B cell (primary cell): ENCODE measurements at regions not wholly inside any gene's neighbourhood (a gene's known extent, or its start where the extent isn't known, plus 50 kb on each side); places are given as distances from the start of the nearest gene placed in this dataset.

Experiments
- ATAC-seq: fragments of 200-7000 bp; cut with Tn5 transposase; one replicate; pipeline ENCODE4 v1.10.0; 2021; ENCODE audit warnings: low read depth, mild to moderate bottlenecking, moderate number of reproducible peaks, moderate library complexity
- CTCF ChIA-PET: fragments of 350-600 bp; sonication (Branson Sonifier 250); formaldehyde crosslinking; loops from one replicate; lab custom pipeline; 2021; ENCODE audit warnings: antibody characterized with exemption, inconsistent platforms; lab: Charles Lee
- POLR2A ChIA-PET: fragments of 350-600 bp; sonication (Branson Sonifier 250); formaldehyde crosslinking; loops from one replicate; lab custom pipeline; 2021; ENCODE audit warnings: antibody characterized with exemption; lab: Charles Lee
- DNase-seq: peaks from one replicate; pipeline ENCODE4 v3.0.0; 2013
- H2AFZ ChIP-seq: 2 replicates; pipeline ENCODE4 v1.6.1; 2012; ENCODE audit warnings: mild to moderate bottlenecking, low read depth, low read length; ENCODE audit not compliant: insufficient read depth, poor library complexity, severe bottlenecking
- H3K27ac ChIP-seq, 2 donors: 1 replicate in 1 of 2; 2 replicates in 1 of 2; pipeline ENCODE4 v1.5.1; 2012 to 2013; ENCODE audit warnings: low read length in 2 of 2, mild to moderate bottlenecking in 2 of 2, moderate library complexity in 1 of 2
- H3K27me3 ChIP-seq, 4 experiments: fragments of 200-600 bp in 1 of 4; sonication (generic) in 1 of 4; replicated peaks in 1 of 4; 1 replicate in 2 of 4; 2 replicates in 2 of 4; pipeline versions ENCODE4 v1.6.1 to v1.7.0; 2013 to 2016; ENCODE audit warnings: low read length in 3 of 4, mild to moderate bottlenecking in 2 of 4, mixed read lengths in 1 of 4, moderate library complexity in 1 of 4; ENCODE audit not compliant: insufficient read depth in 4 of 4, control insufficient read depth in 3 of 4; ENCODE audit errors: control extremely low read depth in 1 of 4
- H3K36me3 ChIP-seq, 2 experiments: replicated peaks in 1 of 2; 1 replicate in 1 of 2; 2 replicates in 1 of 2; pipeline versions ENCODE4 v1.6.1 to v1.7.1; 2013; ENCODE audit warnings: low read length in 1 of 2; ENCODE audit not compliant: insufficient read depth in 2 of 2, control insufficient read depth in 1 of 2; ENCODE audit errors: control extremely low read depth in 1 of 2, extremely low read depth in 1 of 2
- H3K4me1 ChIP-seq, 2 donors: fragments of 200-600 bp in 1 of 2; sonication (generic) in 1 of 2; 1 replicate in 1 of 2; 2 replicates in 1 of 2; pipeline versions ENCODE4 v1.5.1 to v1.6.1; 2013 to 2017; ENCODE audit warnings: low read length in 2 of 2; ENCODE audit not compliant: control insufficient read depth in 2 of 2, insufficient read depth in 2 of 2
- H3K4me2 ChIP-seq: replicated peaks from 2 replicates; pipeline ENCODE3; 2012; ENCODE audit warnings: mild to moderate bottlenecking, low read depth, low read length; ENCODE audit not compliant: poor library complexity, severe bottlenecking
- H3K4me3 ChIP-seq, 5 experiments: fragments of 200-600 bp in 1 of 5; sonication (generic) in 1 of 5; 1 replicate in 3 of 5; 2 replicates in 2 of 5; pipeline versions ENCODE4 v1.5.1 to v1.7.0; 2011 to 2016; ENCODE audit warnings: low read length in 4 of 5, mild to moderate bottlenecking in 4 of 5, low read depth in 2 of 5, control low read depth in 1 of 5, moderate library complexity in 1 of 5; ENCODE audit not compliant: insufficient read depth in 1 of 5; ENCODE audit errors: control extremely low read depth in 1 of 5, extremely low read depth in 1 of 5
- H3K79me2 ChIP-seq: fragments of 200-600 bp; sonication (generic); one replicate; pipeline ENCODE4 v1.6.0; 2016; ENCODE audit warnings: low read length; ENCODE audit not compliant: control insufficient read depth, insufficient read depth
- H3K9ac ChIP-seq: fragments of 200-600 bp; sonication (generic); 2 replicates; pipeline ENCODE4 v1.6.1; 2017; ENCODE audit warnings: mild to moderate bottlenecking, low read length, moderate library complexity
- H3K9me3 ChIP-seq, 3 donors: one replicate each; pipeline versions ENCODE4 v1.6.1 to v1.7.1; 2013; ENCODE audit warnings: low read length in 2 of 3; ENCODE audit not compliant: control insufficient read depth in 2 of 3, insufficient read depth in 1 of 3; ENCODE audit errors: control extremely low read depth in 1 of 3
- H4K20me1 ChIP-seq: 2 replicates; pipeline ENCODE4 v1.6.0; 2012; ENCODE audit warnings: mild to moderate bottlenecking, low read length; ENCODE audit not compliant: insufficient read depth, control insufficient read depth, poor library complexity, severe bottlenecking
- H3K27ac Mint-ChIP-seq: one replicate; pipeline ENCODE4 v1.8.0; 2021; ENCODE audit warnings: mixed read lengths
- H3K27me3 Mint-ChIP-seq: one replicate; pipeline ENCODE4 v1.8.0; 2021; ENCODE audit warnings: mixed read lengths
- H3K4me1 Mint-ChIP-seq: one replicate; pipeline ENCODE4 v1.8.0; 2021; ENCODE audit warnings: mixed read lengths
- H3K4me3 Mint-ChIP-seq: one replicate; pipeline ENCODE4 v1.8.0; 2021; ENCODE audit warnings: mixed read lengths
- H3K9me3 Mint-ChIP-seq: one replicate; pipeline ENCODE4 v1.8.0; 2022; ENCODE audit warnings: mixed read lengths; ENCODE audit not compliant: insufficient read depth
- CTCF ChIP-seq: fragments of 200-600 bp; IDR thresholded peaks from one replicate; pipeline ENCODE4 v1.8.0; 2022; ENCODE audit warnings: antibody characterized with exemption, mild to moderate bottlenecking
- EZH2 ChIP-seq: IDR thresholded peaks from 2 replicates; pipeline ENCODE4 v1.6.1; 2012; ENCODE audit warnings: borderline replicate concordance, low read depth, mild to moderate bottlenecking, moderate library complexity, low read length; ENCODE audit not compliant: insufficient read depth, poor library complexity, severe bottlenecking
- WGBS: methylation state at CpG from one replicate; pipeline ENCODE4 v1.1.5; 2013; ENCODE audit warnings: missing lambda C conversion rate; ENCODE audit not compliant: insufficient coverage; 5-methylcytosine and 5-hydroxymethylcytosine counted together
- intact Hi-C: fragments of 100-400 bp; cut with micrococcal nuclease; formaldehyde crosslinking; loops from one replicate; pipeline ENCODE4 v1.10.0; 2022

- no peak overlapping the region for H3K4me3 ChIP-seq
- H3K4me3 Mint-ChIP-seq, result no peak overlapping the region
- no peaks in the 10 kb centered on the region for H3K4me1 ChIP-seq
- no peaks in the 10 kb centered on the region for H3K27me3 Mint-ChIP-seq
- POLR2A ChIA-PET, result no interaction called here
- intact Hi-C loops, result no loop called here
- H3K4me2 ChIP-seq, result no peak overlapping the region
- H2AFZ ChIP-seq, result no peak overlapping the region
- TF ChIP-seq CTCF (no peak), EZH2 (no peak)
- H3K27ac Mint-ChIP-seq, result no peak overlapping the region
- CTCF ChIA-PET, result no interaction called here
- ATAC-seq (no peak), DNase-seq (no peak)
- no peak overlapping the region for H3K9ac ChIP-seq
- H3K27me3 ChIP-seq, result no peaks in the 10 kb centered on the region
- no peak overlapping the region for H3K27ac ChIP-seq
- no peaks in the 10 kb centered on the region for H4K20me1 ChIP-seq
- H3K4me1 Mint-ChIP-seq, result no peaks in the 10 kb centered on the region
- H3K9me3 Mint-ChIP-seq, result peaks cover 4% of the 10 kb centered on the region
- H3K36me3 ChIP-seq, result no peaks in the 10 kb centered on the region
- H3K79me2 ChIP-seq, result no peaks in the 10 kb centered on the region
- no peaks in the 10 kb centered on the region for H3K9me3 ChIP-seq
Observed at GRCh38 chr6:48814957-48815356, 648.1 kb downstream of the MMUT start.

GRCh38 chr6:48813836-48814235 lies 649.2 kb downstream of the MMUT start:
- no peaks in the 10 kb centered on the region for H3K27me3 Mint-ChIP-seq
- no peak overlapping the region for H3K27ac Mint-ChIP-seq
- Histone ChIP-seq H3K36me3 (no peaks in the 10 kb centered on the region), H3K9me3 (no peaks in the 10 kb centered on the region), H3K4me3 (no peak overlapping the region), H3K27me3 (no peaks in the 10 kb centered on the region), H4K20me1 (no peaks in the 10 kb centered on the region), H3K79me2 (no peaks in the 10 kb centered on the region), H2AFZ (no peak overlapping the region), H3K4me1 (no peaks in the 10 kb centered on the region), H3K27ac (no peak overlapping the region), H3K9ac (no peak overlapping the region), H3K4me2 (no peak overlapping the region)
- ATAC-seq (no peak), DNase-seq (no peak)
- 80% methylated on average over 1 of the region's 3 CpGs for WGBS
- no peak for TF ChIP-seq EZH2
- TF ChIP-seq CTCF, result no peak
- CTCF ChIA-PET, result no interaction called here
- H3K9me3 Mint-ChIP-seq, result no peaks in the 10 kb centered on the region
- intact Hi-C loops, result no loop called here
- H3K4me3 Mint-ChIP-seq, result no peak overlapping the region
- POLR2A ChIA-PET, result no interaction called here
- H3K4me1 Mint-ChIP-seq, result no peaks in the 10 kb centered on the region
